ENCODE measurements at regions not wholly inside any gene's neighbourhood (a gene's known extent, or its start where the extent isn't known, plus 50 kb on each side); places are given as distances from the start of the nearest gene placed in this dataset.

GRCh38 chr2:138213084-138213483, 248.8 kb downstream of the HNMT start:
- Mint-ChIP-seq H3K27ac (ENCODE audit: unreplicated experiment) (no peak overlapping the region), H3K27me3 (ENCODE audit: unreplicated experiment) (no peaks in the 10 kb centered on the region), H3K4me3 (ENCODE audit: unreplicated experiment) (no peak overlapping the region), H3K4me1 (ENCODE audit: unreplicated experiment) (no peaks in the 10 kb centered on the region), H3K9me3 (ENCODE audit: unreplicated experiment) (no peaks in the 10 kb centered on the region), H3K36me3 (ENCODE audit: low read depth, unreplicated experiment) (no peaks in the 10 kb centered on the region)
- no peak for TF ChIP-seq CTCF (IDR thresholded peaks at IDR 0.05; ENCODE audit: unreplicated experiment)
- no peak for DNase-seq (ENCODE audit: low spot score)

GRCh38 chr2:138213624-138214023, 249.4 kb downstream of the HNMT start:
- Mint-ChIP-seq H3K27me3 (ENCODE audit: unreplicated experiment) (no peaks in the 10 kb centered on the region), H3K4me3 (ENCODE audit: unreplicated experiment) (no peak overlapping the region)

GRCh38 chr2:138215958-138216357, 251.7 kb downstream of the HNMT start:
- no peaks in the 10 kb centered on the region for H3K36me3 Mint-ChIP-seq (ENCODE audit: low read depth, unreplicated experiment)
- no peaks in the 10 kb centered on the region for H3K4me1 Mint-ChIP-seq (ENCODE audit: unreplicated experiment)
- no peaks in the 10 kb centered on the region for H3K9me3 Mint-ChIP-seq (ENCODE audit: unreplicated experiment)
- no peak for DNase-seq (ENCODE audit: low spot score)
- H3K4me3 Mint-ChIP-seq (ENCODE audit: unreplicated experiment): no peak overlapping the region
- no peak for TF ChIP-seq CTCF (IDR thresholded peaks at IDR 0.05; ENCODE audit: unreplicated experiment)
- no peaks in the 10 kb centered on the region for H3K27me3 Mint-ChIP-seq (ENCODE audit: unreplicated experiment)
- no peak overlapping the region for H3K27ac Mint-ChIP-seq (ENCODE audit: unreplicated experiment)

More at GRCh38 chr2:138213624-138214023, 249.4 kb downstream of the HNMT start:
- no peak overlapping the region for H3K27ac Mint-ChIP-seq (ENCODE audit: unreplicated experiment)
- H3K9me3 Mint-ChIP-seq (ENCODE audit: unreplicated experiment): no peaks in the 10 kb centered on the region
- TF ChIP-seq CTCF (IDR thresholded peaks at IDR 0.05; ENCODE audit: unreplicated experiment): no peak
- DNase-seq (ENCODE audit: low spot score): no peak
- H3K4me1 Mint-ChIP-seq (ENCODE audit: unreplicated experiment): no peaks in the 10 kb centered on the region
- H3K36me3 Mint-ChIP-seq (ENCODE audit: low read depth, unreplicated experiment): no peaks in the 10 kb centered on the region

DNA sequence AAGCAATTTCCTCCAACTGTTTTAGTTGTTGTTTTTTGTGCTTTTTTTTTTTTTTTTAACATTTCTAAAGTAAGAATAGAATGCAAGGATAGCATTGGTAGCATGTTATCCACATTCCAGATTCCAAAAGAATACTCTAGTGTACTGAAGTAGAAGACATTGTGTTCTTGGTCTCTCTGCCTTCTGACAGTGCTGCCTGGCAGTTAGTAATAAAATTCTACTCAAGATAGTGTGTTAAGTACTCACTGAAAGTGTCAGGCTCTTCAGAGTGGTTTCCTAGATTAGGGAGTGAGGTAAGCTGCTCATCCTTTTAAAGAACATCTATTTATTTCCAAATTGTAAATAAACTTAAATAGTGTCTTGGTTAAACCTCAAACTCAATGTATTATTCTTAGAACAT, 253.7 kb downstream of the HNMT start:
- no peaks in the 10 kb centered on the region for H3K4me1 Mint-ChIP-seq (ENCODE audit: unreplicated experiment)
- no peaks in the 10 kb centered on the region for H3K27me3 Mint-ChIP-seq (ENCODE audit: unreplicated experiment)
- H3K9me3 Mint-ChIP-seq (ENCODE audit: unreplicated experiment): no peaks in the 10 kb centered on the region
- TF ChIP-seq CTCF (IDR thresholded peaks at IDR 0.05; ENCODE audit: unreplicated experiment): no peak
- H3K4me3 Mint-ChIP-seq (ENCODE audit: unreplicated experiment): no peak overlapping the region
- no peak overlapping the region for H3K27ac Mint-ChIP-seq (ENCODE audit: unreplicated experiment)
- no peak for DNase-seq (ENCODE audit: low spot score)
- H3K36me3 Mint-ChIP-seq (ENCODE audit: low read depth, unreplicated experiment): no peaks in the 10 kb centered on the region

DNA sequence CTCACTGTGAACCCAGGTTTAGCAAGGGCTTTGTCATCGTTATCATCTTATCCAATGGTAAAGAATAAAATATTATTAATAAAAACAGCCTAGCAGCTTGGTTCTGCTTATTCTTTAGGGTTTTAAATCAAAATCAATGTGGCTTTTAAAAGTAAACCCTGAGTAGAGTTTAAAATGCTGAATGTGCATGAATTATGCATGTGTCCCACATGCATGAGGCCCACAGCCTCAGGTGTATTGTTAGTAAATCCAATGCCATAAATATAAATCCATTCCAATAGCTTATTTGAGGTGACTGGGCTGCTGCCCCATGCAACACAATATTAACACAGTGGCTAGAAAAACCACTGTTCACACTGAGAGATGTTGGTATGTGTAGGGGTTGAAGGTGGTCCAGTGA, 254.1 kb downstream of the HNMT start:
- Mint-ChIP-seq H3K36me3 (ENCODE audit: low read depth, unreplicated experiment) (no peaks in the 10 kb centered on the region), H3K9me3 (ENCODE audit: unreplicated experiment) (no peaks in the 10 kb centered on the region), H3K4me3 (ENCODE audit: unreplicated experiment) (no peak overlapping the region), H3K27me3 (ENCODE audit: unreplicated experiment) (no peaks in the 10 kb centered on the region), H3K4me1 (ENCODE audit: unreplicated experiment) (no peaks in the 10 kb centered on the region), H3K27ac (ENCODE audit: unreplicated experiment) (no peak overlapping the region)
- no peak for TF ChIP-seq CTCF (IDR thresholded peaks at IDR 0.05; ENCODE audit: unreplicated experiment)
- no peak for DNase-seq (ENCODE audit: low spot score)

Data from endothelial cell (in vitro differentiated cells).